Astrocyte (in vitro differentiated cells and primary cell): ENCODE measurements at regions not wholly inside any gene's neighbourhood (a gene's known extent, or its start where the extent isn't known, plus 50 kb on each side); places are given as distances from the start of the nearest gene placed in this dataset.

Experiments
- DNase-seq: peaks from one replicate; pipeline ENCODE4 v3.0.0-alpha.2; 2010; ENCODE audit warnings: low read depth
- FAIRE-seq: peaks from 2 replicates; lab custom pipeline; 2011; peaks lifted over from hg19 to GRCh38; lab: Jason Lieb, UNC
- H2AFZ ChIP-seq: 2 replicates; pipeline ENCODE4 v1.6.0; 2012; ENCODE audit warnings: low read depth, low read length, inconsistent platforms
- H3K27ac ChIP-seq: 2 replicates; pipeline ENCODE4 v1.5.1; 2011; ENCODE audit warnings: low read depth, low read length, inconsistent platforms
- H3K27me3 ChIP-seq: 2 replicates; pipeline ENCODE4 v1.6.0; 2011; ENCODE audit warnings: low read length, inconsistent platforms; ENCODE audit not compliant: insufficient read depth
- H3K36me3 ChIP-seq: 2 replicates; pipeline ENCODE4 v1.5.1; 2011; ENCODE audit warnings: low read length, inconsistent platforms; ENCODE audit not compliant: insufficient read depth
- H3K4me1 ChIP-seq: 2 replicates; pipeline ENCODE4 v1.5.1; 2011; ENCODE audit warnings: low read length, inconsistent platforms; ENCODE audit not compliant: insufficient read depth
- H3K4me2 ChIP-seq: 2 replicates; pipeline ENCODE4 v1.6.0; 2012; ENCODE audit warnings: low read length, inconsistent platforms
- H3K4me3 ChIP-seq: 2 replicates; pipeline ENCODE4 v1.5.1; 2011; ENCODE audit warnings: low read depth, mild to moderate bottlenecking, low read length, inconsistent platforms; ENCODE audit not compliant: insufficient read depth
- H3K79me2 ChIP-seq: 2 replicates; pipeline ENCODE4 v1.6.0; 2012; ENCODE audit warnings: mild to moderate bottlenecking, low read length, inconsistent platforms; ENCODE audit not compliant: insufficient read depth
- H3K9ac ChIP-seq: 2 replicates; pipeline ENCODE4 v1.6.0; 2012; ENCODE audit warnings: mild to moderate bottlenecking, low read length, inconsistent platforms
- H3K9me3 ChIP-seq: 2 replicates; pipeline ENCODE4 v1.5.1; 2012; ENCODE audit warnings: low read depth, mild to moderate bottlenecking, low read length, inconsistent platforms; ENCODE audit not compliant: insufficient read depth
- H4K20me1 ChIP-seq: 2 replicates; pipeline ENCODE4 v1.6.0; 2012; ENCODE audit warnings: low read length, inconsistent platforms; ENCODE audit not compliant: insufficient read depth
- H3K27ac Mint-ChIP-seq: one replicate; pipeline ENCODE4 v1.8.0; 2021; ENCODE audit warnings: mild to moderate bottlenecking, mixed read lengths; ENCODE audit not compliant: unreplicated experiment
- H3K27me3 Mint-ChIP-seq: one replicate; pipeline ENCODE4 v1.8.0; 2021; ENCODE audit warnings: low read depth, mixed read lengths; ENCODE audit not compliant: unreplicated experiment
- H3K36me3 Mint-ChIP-seq: one replicate; pipeline ENCODE4 v1.8.0; 2021; ENCODE audit warnings: low read depth, mixed read lengths; ENCODE audit not compliant: unreplicated experiment
- H3K4me1 Mint-ChIP-seq: one replicate; pipeline ENCODE4 v1.8.0; 2021; ENCODE audit warnings: low read depth, mixed read lengths; ENCODE audit not compliant: unreplicated experiment
- H3K4me3 Mint-ChIP-seq: one replicate; pipeline ENCODE4 v1.8.0; 2021; ENCODE audit warnings: mild to moderate bottlenecking, moderate library complexity, mixed read lengths; ENCODE audit not compliant: unreplicated experiment
- H3K9me3 Mint-ChIP-seq: one replicate; pipeline ENCODE4 v1.8.0; 2021; ENCODE audit warnings: mild to moderate bottlenecking, mixed read lengths; ENCODE audit not compliant: unreplicated experiment
- CTCF ChIP-seq: IDR thresholded peaks from 2 replicates; pipeline ENCODE4 v1.5.1; 2011; ENCODE audit warnings: low read depth, mild to moderate bottlenecking, inconsistent platforms, low read length, moderate library complexity; ENCODE audit not compliant: insufficient read depth
- EZH2 ChIP-seq: IDR thresholded peaks from 2 replicates; pipeline ENCODE4 v1.6.1; 2012; ENCODE audit warnings: mild to moderate bottlenecking, low read length, inconsistent platforms; ENCODE audit not compliant: insufficient read depth

GRCh38 chr7:41508755-41509154, 194.1 kb downstream of the INHBA start:
- H3K4me3 Mint-ChIP-seq, result no peak overlapping the region
- no peaks in the 10 kb centered on the region for H3K27me3 ChIP-seq
- H3K27ac Mint-ChIP-seq, result no peak overlapping the region
- H3K4me2 ChIP-seq, result no peak overlapping the region
- no peak for TF ChIP-seq CTCF
- no peak for TF ChIP-seq EZH2
- H3K4me1 Mint-ChIP-seq, result peaks cover 25% of the 10 kb centered on the region
- no peak overlapping the region for H3K4me3 ChIP-seq
- no peaks in the 10 kb centered on the region for H4K20me1 ChIP-seq
- no peaks in the 10 kb centered on the region for H3K79me2 ChIP-seq
- DNase-seq (no peak), FAIRE-seq (peak; percentile 79)
- no peaks in the 10 kb centered on the region for H3K27me3 Mint-ChIP-seq
- no peaks in the 10 kb centered on the region for H3K36me3 ChIP-seq
- no peaks in the 10 kb centered on the region for H3K36me3 Mint-ChIP-seq
- no peaks in the 10 kb centered on the region for H3K9me3 Mint-ChIP-seq
- H3K4me1 ChIP-seq, result no peaks in the 10 kb centered on the region
- no peaks in the 10 kb centered on the region for H3K9me3 ChIP-seq
- H3K27ac ChIP-seq, result no peak overlapping the region
- no peak overlapping the region for H2AFZ ChIP-seq
- no peak overlapping the region for H3K9ac ChIP-seq

- Histone ChIP-seq H3K4me1 (no peaks in the 10 kb centered on the region), H3K4me3 (no peak overlapping the region), H4K20me1 (no peaks in the 10 kb centered on the region), H3K9ac (no peak overlapping the region), H3K27me3 (no peaks in the 10 kb centered on the region), H3K27ac (no peak overlapping the region), H3K4me2 (no peak overlapping the region), H3K79me2 (no peaks in the 10 kb centered on the region), H2AFZ (no peak overlapping the region), H3K9me3 (no peaks in the 10 kb centered on the region), H3K36me3 (no peaks in the 10 kb centered on the region)
- no peak for FAIRE-seq
- DNase-seq, result no peak
- Mint-ChIP-seq H3K4me1 (peaks cover 32% of the 10 kb centered on the region), H3K4me3 (no peak overlapping the region), H3K36me3 (no peaks in the 10 kb centered on the region), H3K27ac (no peak overlapping the region), H3K9me3 (no peaks in the 10 kb centered on the region), H3K27me3 (no peaks in the 10 kb centered on the region)
- TF ChIP-seq EZH2 (no peak), CTCF (no peak)
Measured at GRCh38 chr7:41507686-41508268, 195.1 kb downstream of the INHBA start.

GRCh38 chr7:41504214-41504980, 198.5 kb downstream of the INHBA start:
- no peaks in the 10 kb centered on the region for H3K27me3 ChIP-seq
- no peaks in the 10 kb centered on the region for H4K20me1 ChIP-seq
- H3K9me3 ChIP-seq, result no peaks in the 10 kb centered on the region
- FAIRE-seq (no peak), DNase-seq (no peak)
- H3K36me3 Mint-ChIP-seq, result no peaks in the 10 kb centered on the region
- H2AFZ ChIP-seq, result no peak overlapping the region
- no peaks in the 10 kb centered on the region for H3K27me3 Mint-ChIP-seq
- no peak overlapping the region for H3K27ac ChIP-seq
- H3K36me3 ChIP-seq, result no peaks in the 10 kb centered on the region
- no peak overlapping the region for H3K4me3 Mint-ChIP-seq
- no peaks in the 10 kb centered on the region for H3K79me2 ChIP-seq
- H3K9me3 Mint-ChIP-seq, result peaks cover 4% of the 10 kb centered on the region
- H3K4me2 ChIP-seq, result no peak overlapping the region
- peaks cover 32% of the 10 kb centered on the region for H3K4me1 Mint-ChIP-seq
- H3K9ac ChIP-seq, result no peak overlapping the region
- H3K4me1 ChIP-seq, result no peaks in the 10 kb centered on the region
- TF ChIP-seq EZH2 (no peak), CTCF (no peak)
- no peak overlapping the region for H3K27ac Mint-ChIP-seq
- no peak overlapping the region for H3K4me3 ChIP-seq
